CD4-positive, alpha-beta T cell treated with Interleukin-1 beta for 1 hour (primary cell): ENCODE measurements at regions not wholly inside any gene's neighbourhood (a gene's known extent, or its start where the extent isn't known, plus 50 kb on each side); places are given as distances from the start of the nearest gene placed in this dataset.

Experiments
- DNase-seq, 2 donors: peaks; one replicate each; pipeline ENCODE4 v3.0.0-alpha.2; 2020 to 2022

DNA sequence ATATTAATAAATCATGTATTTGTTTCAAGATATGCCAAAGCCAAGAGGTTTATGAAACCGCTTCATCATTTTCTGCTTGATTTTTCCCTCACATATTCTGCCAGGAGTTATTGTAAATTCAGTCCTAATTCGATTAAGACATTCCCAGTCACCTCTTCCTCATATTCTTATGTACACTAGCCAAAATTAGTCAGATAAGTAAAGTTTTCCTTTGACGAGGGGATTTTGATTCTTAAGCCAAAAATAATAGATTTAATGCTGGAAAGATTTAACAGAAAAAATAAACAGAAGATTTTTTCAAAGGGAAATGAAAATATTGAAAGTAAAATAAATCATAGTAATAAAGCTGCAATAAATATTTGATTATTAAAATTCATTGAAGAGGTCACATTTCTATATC lies 51.0 kb upstream of the VEGFC start:
- DNase-seq = no peak

DNA sequence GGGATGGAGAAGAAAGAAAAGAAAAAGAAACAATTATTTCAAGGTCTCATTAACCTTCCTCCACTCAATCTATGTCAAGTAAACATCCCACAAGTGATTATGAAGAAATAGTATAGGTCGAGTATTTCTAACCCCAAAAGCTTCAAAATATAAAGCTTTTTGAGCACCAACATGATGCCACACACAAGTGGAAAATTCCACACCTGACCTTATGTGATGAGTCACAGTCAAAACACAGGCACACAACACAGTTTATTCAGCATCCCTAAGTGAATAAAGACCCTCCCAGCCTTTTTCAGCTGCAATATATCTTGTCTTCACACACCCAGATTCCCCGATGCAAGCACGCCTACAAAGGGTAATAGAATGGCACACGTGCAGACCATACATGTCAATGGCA lies 51.7 kb upstream of the VEGFC start:
- no peak for DNase-seq

DNA sequence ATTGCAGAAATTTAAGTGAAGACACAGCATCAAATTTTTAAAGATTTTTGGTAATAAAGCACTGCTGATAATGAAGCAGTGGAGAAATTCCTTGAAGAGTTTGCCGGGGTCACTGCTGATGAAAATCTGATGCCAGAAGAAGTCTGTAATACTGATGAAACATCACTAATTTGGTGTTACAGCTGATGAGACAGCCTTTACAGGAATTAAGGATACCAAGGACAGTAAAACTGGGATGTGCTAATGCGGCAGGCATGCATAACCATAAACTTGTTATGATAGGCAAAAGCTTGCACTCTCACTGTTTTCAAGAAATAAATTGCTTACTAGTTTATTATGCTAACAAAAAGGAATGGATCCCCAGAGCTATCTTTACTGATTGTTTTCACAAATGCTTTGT lies 52.9 kb upstream of the VEGFC start:
- no peak for DNase-seq

DNA sequence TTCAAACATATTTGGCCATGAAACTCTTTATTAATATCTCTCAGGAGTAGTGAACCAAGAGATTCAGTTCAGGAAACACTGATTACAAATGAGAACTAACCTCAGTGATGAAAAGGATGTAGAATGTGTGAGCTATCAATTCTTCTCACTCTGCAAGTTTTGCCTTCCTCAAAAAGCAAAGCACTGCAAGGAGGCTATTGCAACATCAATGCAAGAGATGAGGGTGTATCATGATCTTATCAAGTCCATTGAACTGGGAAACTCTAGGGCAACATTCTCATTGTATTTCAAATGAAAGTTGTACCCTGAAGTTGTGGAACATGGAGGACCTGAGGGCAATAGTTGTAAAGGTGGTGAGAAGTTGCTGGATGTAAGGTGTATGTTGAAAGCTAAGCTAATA lies 56.4 kb upstream of the VEGFC start:
- DNase-seq = no peak

DNA sequence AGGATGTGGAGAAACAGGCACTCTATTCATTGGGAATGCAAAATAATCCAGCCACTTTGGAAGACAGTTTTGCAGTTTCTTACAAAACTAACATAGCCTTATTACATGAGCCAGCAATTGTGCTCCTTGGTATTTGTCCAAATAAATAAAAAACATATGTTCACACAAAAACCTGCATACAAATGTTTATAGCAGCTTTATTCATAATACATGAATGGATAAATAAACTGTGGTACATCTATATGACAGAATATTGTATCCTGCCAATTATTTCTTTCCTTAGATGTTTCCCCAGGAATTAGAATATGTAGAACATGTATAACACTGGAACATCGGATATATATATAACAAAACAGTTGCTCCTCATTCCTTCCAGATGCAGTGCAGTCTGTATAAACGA lies 57.7 kb upstream of the VEGFC start:
- no peak for DNase-seq

DNA sequence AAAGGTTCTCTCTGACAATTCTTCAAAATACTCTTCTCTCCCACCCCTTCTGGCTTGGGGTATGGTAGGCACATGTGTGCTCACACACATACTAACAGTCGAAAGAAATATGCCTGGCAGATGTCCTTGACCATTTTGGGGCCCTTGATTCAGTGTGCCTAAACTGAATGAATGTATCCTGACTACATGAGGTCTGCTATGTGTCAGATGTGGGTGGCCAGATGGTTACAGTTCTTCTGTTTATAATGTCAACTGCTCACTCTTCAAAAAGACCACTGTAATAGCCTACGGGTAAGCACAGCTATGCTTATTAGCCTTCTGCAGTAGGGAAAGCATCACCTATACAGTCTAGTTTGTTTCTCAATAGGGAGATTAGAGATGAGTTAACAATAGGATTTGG lies 63.7 kb upstream of the VEGFC start:
- no peak for DNase-seq

DNA sequence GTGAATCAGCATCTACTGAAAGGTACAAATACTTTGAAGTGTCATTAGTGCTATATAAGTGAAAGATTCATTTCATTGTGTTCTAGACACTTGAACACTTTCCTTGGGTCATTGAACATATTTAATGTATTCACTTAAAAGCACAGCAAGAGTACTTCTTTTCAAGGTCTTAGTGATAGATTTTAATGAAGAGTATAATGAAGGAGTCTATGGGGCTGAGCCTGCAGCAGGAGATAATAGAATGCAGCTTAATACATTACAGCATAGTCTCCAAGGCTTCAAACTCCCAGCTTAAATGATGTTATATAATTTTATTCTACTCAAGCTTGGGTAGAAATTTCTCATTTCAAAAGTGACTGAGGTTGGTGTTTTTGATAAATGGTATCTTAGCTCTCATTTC lies 66.1 kb upstream of the VEGFC start:
- no peak for DNase-seq

DNA sequence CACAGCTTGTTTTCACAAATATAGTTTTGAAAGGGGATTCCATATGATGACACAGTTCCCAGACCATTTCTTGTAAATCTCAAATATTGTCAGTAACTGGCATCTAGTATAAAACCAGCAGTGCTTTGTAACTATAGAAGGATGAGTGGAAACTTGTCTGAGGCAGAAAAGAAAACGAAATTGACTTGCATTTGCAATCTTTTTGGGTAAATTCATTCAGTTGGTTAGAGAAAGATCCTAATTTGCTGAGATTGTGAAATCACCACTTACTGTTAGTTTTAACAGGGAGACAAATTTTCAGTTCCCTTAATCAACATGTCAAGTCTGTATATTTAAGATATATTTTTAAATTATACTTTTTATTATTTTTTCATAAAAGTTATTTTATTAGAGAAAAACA lies 71.5 kb upstream of the VEGFC start:
- no peak for DNase-seq

DNA sequence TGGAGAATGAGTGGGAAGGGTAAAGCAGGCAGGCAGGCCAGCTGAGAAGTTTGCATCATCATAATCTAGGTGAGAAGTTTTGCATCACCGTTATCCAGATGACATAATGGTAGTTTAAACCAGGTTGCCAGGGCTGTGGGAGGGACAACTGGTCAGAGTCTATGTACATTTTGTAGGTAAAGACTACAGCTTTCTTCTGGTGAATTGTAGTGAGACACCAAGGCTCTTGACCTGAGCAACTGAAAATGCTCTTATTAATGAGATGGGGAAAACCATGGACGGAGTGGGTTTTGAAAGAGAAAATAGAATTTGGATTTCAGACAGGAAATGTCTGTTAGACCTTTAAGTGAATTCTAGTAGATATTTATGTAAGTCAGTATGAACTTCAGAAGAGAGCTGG lies 76.0 kb upstream of the VEGFC start:
- DNase-seq = no peak

DNA sequence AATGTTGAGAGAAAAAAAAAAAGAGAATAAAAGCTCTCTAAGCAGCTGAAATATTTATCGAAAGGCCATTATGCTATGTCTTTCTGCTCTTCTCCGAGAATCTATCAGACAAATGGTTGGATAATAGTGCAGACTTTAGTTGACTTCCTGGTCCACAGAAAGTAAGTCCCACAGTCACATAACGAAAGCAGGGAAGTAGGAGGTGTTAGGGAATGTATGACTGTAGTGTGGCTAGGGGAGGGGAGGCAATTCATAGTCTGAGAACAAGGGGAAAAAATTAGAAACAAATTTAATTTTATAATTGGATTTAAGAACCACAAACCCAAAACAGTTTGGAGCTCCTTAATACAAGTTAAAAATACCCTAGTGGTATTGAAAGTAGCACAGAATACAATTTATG lies 79.7 kb upstream of the VEGFC start:
- DNase-seq = no peak

DNA sequence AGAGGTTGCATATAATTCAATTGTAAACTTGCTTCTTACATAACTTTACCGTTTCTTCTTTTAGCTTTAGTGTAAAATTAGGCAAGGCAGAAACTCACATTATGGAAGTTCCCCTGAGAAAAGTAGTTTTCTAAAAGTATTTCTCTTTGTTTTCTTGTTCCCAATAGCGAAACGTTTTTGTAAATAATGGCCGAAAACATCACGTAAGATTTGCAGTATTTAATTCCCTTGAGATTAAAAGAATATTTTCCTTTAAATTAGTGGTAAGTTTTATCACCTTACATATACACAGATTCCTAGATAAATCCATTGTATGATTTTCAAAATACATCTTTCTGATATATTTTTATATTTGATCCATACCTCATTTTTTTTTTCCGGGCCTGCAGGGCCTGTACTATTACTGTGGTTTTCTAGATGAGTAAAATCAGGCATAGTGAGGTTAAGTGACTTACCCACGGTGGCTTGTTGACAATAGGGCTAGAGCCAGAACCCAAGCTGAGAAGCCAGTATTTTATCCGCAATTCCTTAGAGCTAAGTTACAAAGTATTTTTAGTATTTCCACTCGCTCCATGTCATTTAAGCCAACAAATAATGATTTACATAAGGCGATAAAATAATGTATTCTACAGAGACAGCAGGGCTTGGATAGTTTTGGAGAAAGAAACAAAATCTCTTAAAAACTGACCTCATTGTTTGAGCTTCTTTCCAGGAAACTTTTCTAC lies 82.2 kb upstream of the VEGFC start:
- DNase-seq = no peak

DNA sequence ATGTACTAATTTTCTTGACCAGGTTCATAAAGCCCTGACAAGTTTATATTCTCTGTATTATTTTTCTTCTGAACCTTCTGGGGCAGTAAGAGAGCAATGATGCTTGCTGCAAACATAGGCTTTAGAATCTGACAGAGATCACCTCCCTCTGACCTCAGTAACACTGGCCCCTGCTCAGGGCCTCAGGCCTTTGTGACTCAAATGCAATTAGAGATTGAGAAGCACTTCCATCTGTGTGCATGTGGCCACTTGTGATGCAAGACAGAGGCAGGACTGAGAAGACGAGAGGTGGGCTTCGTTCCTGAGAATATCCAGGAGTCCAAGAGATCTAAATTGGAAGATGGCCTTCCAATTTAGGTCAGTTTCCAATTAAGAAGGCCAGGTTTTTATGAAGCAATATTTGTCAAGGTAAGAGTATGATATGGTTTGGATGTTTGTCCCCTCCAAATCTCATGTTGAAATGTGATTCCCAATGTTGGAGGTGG lies 82.8 kb upstream of the VEGFC start:
- no peak for DNase-seq

DNA sequence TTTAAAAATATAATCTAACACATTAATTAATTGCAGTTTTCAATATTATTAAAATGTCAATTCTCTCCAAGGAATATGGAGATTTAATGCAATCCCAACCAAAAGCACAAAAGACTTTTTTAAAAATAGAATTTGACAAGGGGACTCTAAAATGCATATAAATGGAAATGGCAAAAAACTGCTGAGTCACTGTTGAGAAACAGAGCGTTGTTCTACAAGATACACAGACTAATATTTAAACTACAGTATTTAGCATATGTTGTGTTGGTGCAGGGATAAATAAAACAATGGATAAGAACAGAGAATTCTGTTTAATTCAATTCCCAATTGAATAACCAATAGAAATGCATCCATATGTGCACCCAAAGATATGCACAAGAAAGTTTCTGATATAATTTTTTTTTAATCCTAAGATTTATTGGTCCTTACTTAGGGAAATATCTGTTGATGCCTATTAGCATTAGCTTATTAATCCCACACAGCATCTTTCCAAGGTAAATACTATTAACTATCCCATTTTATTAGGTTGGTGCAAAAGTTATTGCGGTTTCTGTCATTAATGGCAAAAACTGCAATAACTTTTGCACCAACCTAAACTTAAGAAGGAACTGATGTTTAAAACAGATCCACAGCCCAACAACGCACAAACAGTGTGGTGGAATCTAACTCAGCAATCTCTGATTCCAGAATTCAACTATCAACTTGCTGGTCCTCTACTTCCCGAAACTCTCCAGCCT lies 86.8 kb upstream of the VEGFC start:
- no peak for DNase-seq

DNA sequence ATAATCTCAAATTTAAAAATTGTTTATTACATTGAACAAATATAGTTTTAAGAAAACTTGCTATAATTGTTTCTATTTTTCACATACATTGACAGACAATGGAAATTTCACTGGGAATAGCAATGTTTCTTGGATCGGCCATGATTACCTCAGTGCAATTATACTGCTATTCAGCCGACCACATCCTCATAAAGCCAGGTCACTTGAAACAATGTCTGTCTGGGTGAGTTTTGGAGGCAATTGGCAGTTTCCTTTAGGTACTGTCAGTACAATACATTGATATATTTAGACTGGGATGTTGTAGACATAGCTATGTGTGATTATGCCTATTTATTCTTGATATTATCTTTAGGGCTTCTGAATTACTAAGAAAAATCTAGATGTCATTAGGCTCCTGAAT lies 89.5 kb upstream of the VEGFC start:
- DNase-seq = no peak

DNA sequence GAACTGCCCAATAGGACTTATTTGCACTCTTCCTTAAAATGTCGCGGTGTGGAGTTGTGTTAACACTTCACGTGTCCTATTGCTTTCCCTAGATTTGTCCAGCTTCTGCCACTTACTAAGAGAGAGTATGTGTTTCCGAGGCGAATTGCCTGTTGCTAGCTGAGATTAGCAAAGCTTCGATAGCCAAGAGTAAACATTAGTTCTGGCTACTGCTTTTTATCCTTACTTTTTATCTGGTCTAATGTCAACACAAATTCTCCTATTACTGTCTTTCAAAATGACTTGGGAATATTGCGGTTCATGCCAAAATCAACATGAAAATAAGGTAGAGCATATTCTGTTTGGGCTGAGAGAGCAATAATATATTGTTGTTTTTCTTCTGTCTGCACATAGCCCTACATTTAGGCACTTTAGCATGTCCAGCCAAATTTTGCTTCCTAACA lies 90.4 kb upstream of the VEGFC start:
- DNase-seq = no peak

DNA sequence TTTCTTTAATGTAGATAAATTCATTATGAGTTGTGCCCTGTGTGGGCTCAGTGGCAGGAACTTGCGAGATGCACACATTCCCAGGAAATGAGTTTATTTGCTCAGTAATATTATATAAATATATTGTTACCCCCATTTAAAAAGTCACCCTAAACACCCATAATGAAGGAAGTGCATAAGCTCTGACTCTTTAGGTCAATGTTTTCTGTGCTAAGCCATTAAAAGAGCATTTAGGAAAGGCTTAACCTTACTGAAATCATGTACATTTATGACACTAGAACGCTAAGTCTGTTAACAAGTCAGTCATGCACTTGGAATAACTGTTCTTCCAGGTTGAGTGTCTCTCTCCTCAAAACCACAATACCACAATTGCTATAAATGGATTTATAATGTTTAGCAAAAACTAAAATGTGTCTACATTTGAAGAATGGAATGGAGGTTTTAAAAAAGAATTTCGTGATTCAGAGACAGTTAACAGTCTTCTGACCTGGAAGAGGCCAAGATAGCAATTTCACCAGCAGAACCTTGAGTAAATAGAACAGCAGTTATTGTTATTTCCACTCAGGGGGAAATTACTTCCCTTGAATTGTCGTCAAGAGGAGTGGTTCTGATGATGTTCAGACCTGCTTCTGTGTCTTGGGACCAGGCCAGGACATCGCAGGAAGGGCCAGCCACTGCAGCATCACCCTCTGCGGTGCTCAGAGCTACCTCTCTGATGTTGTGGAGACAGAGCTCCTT lies 91.1 kb upstream of the VEGFC start:
- DNase-seq = no peak

DNA sequence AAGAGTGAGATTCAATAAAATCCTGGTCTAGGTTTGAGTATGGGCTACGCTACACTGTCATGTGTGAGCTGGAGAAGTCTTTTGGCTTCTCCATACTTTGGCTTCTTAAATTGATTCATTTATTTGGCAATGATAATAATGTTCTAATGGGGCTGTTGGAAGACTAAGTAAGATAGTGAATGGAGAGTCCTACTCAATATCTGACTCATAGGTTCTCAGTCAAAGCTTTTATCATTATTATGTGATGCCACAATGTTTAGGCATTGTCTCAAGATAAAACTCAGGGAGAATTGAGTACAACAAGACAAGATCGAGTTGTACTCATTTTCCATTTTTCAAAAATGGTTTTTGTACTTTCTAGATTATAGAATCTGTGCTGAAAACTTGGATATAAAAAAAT lies 92.5 kb upstream of the VEGFC start:
- no peak for DNase-seq

DNA sequence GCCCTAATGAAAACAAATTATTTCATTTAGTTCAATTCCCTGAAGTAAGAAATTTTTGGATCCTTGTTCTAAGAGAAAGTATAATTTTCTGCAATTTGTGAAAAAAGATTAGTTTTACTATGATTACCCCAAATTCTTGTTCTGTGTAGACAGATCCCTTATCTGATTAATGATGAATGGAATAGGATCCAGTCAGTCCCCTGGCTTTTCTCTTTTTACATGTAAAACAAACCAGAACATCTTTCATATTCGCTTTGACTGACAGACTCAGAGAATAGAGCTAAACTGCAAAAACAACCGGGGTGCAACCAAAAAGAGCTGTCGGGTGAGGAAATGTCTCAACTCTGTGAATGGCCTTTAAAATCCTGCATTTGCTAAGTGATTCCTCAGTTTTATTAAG lies 93.4 kb upstream of the VEGFC start:
- DNase-seq = no peak

DNA sequence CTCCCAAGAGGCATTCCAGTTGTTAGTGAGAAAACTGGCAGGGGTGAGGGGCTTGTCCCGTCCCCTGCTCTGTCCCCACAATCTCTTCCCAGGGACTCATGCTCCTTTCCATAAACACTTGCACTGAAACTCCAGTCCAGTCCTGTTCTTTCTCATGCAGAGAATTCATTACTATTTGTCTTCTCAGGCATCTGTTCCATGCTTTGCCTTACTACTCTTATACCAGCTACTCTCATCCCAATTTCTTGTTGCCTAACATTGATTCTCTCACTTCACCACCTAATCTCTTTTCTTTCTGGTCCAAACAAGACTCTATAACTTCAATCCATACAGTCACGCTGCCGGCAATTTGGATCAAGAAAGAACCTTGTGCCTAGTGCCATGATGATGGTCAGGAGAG lies 97.1 kb upstream of the VEGFC start:
- DNase-seq = no peak

DNA sequence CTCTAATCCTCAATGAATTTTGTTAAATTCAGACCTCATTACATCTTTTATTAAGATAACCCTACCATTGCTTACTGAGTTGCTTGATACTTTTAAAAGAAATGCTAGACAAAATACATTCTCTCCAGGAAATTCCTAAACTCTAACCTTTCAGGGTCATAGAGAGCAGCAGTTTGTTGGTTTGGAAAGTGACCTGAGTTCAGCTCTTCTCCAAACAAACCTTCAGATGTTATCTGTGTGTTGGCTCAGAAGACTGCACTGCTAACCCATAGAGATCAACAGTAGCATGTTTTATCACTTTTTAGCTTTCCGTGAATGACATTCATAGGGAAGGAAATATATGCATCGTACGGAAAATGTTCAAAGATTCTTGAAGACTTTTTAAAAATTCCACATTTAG lies 101.8 kb upstream of the VEGFC start:
- DNase-seq = no peak

DNA sequence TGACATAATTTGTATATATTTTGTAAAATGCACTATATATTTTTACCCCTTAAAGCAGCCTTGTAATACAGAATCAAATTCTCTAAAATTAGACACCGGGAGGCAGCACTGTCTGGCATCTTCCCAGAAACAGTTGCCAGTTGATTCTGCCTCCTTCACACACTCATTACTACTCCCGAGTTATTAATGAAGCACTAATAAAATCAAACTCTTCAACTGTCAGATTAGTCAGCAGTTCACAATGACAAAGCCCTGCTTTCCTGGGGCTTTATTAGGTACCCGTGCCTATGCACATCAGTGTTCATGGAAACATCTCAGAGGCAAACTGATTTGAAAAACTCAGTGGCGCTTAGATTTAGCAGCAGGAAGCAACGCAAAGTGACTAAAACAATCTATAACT lies 103.5 kb upstream of the VEGFC start:
- DNase-seq = no peak

DNA sequence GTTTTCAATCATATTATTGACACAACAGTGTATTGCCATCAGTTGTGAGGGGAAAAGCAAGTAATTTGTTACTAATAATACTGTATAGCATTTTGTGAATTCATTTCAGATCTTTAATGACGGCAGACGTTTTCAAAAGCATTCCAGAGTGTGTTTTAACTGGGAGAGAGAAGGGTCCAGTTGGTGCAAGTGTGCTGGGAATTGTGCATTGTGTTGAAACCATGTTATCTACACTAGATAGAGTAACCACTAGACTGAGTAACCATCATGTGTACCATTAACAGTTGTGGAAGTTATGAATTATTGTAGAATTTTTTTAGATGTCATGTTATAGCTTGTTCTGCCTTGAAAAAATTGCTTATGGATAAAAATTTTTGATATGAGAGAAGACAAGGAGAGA lies 104.5 kb upstream of the VEGFC start:
- DNase-seq = no peak

DNA sequence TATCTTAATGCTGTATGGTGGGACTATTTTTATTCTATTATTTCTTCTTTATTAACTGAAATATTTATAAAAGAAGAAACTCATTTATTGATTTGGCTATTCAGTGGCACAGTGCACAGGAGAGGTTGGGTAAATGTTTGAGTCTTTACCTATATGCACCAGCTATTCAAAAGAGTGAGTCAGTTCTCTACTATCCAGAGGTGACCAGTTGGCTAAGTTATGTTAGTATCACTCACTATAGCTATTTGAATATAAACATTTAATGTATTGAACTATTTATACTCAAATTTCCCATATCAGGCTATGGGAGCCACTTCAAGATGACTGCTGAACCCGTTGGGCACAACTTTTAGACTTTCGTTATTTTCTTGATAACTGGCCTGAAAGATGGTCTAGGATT lies 106.1 kb upstream of the VEGFC start:
- DNase-seq = no peak

DNA sequence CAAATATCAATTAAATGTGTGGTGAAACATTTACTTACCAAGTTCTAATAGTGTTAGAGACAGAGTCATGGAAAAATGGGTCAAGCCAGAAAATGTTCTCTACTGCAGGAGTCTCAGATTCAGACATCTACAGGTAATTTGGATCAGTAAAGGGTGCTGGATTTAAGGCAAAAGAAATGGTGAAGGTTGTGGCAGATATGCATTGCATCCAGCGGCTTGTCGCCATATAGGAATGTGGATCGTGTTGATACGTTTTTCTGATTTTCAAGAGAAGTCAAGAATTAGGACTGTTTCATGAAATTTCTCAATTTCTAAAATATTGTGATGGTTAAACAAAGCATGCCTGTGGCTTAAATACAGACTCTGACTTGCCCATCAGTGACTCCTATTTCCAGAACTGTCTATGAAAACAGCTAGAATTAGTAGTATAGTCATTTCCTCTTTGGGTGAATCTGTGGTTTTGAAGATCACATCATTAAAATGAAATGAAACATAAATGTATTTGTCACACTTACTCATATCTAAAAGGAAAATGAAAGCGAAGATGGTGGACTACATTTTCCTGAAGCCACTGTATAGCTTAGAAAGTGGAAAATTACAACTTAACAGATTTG lies 110.1 kb upstream of the VEGFC start:
- no peak for DNase-seq
